CD4-positive, alpha-beta memory T cell (primary cell): ENCODE measurements at regions not wholly inside any gene's neighbourhood (a gene's known extent, or its start where the extent isn't known, plus 50 kb on each side); places are given as distances from the start of the nearest gene placed in this dataset.

ENCODE experiments used
- CTCF ChIA-PET: fragments of 350-600 bp; sonication (Branson Sonifier 250); formaldehyde crosslinking; loops from one replicate; lab custom pipeline; 2021; ENCODE audit warnings: inconsistent platforms; ENCODE audit not compliant: partially characterized antibody; lab: Charles Lee
- POLR2A ChIA-PET: fragments of 350-600 bp; sonication (Branson Sonifier 250); formaldehyde crosslinking; loops from one replicate; lab custom pipeline; 2021; ENCODE audit not compliant: partially characterized antibody; lab: Charles Lee
- DNase-seq, 5 donors: peaks; one replicate each; pipeline versions ENCODE4 v3.0.0 to v3.0.0-alpha.2; 2020 to 2022; ENCODE audit warnings: mixed read lengths in 1 of 5
- H3K27ac ChIP-seq: one replicate; pipeline ENCODE4 v1.7.0; 2013; ENCODE audit warnings: low read depth, low read length
- H3K27me3 ChIP-seq: 2 replicates; pipeline ENCODE4 v1.7.0; 2013; ENCODE audit warnings: mild to moderate bottlenecking, low read length, moderate library complexity; ENCODE audit not compliant: insufficient read depth
- H3K36me3 ChIP-seq: 2 replicates; pipeline ENCODE4 v1.7.0; 2013; ENCODE audit warnings: mild to moderate bottlenecking, low read length, moderate library complexity; ENCODE audit not compliant: insufficient read depth
- H3K4me1 ChIP-seq: 2 replicates; pipeline ENCODE4 v1.7.0; 2013; ENCODE audit warnings: mild to moderate bottlenecking, low read length, moderate library complexity; ENCODE audit not compliant: insufficient read depth
- H3K4me3 ChIP-seq, 2 donors: one replicate each; pipeline ENCODE4 v1.7.0; 2013; ENCODE audit warnings: low read length in 2 of 2, mild to moderate bottlenecking in 1 of 2
- H3K9me3 ChIP-seq, 2 donors: one replicate each; pipeline ENCODE4 v1.7.0; 2013; ENCODE audit warnings: low read length in 2 of 2, control low read depth in 1 of 2; ENCODE audit not compliant: control insufficient read depth in 1 of 2
- H3K27ac Mint-ChIP-seq, 7 donors: one replicate each; pipeline ENCODE4 v1.8.0; 2020 to 2021; ENCODE audit warnings: mixed read lengths in 7 of 7, mild to moderate bottlenecking in 6 of 7, inconsistent platforms in 3 of 7, moderate library complexity in 3 of 7
- H3K27me3 Mint-ChIP-seq, 2 donors: one replicate each; pipeline ENCODE4 v1.8.0; 2020 to 2021; ENCODE audit warnings: mixed read lengths in 2 of 2
- H3K36me3 Mint-ChIP-seq, 2 donors: one replicate each; pipeline ENCODE4 v1.8.0; 2020 to 2021; ENCODE audit warnings: mixed read lengths in 2 of 2, inconsistent platforms in 1 of 2, mild to moderate bottlenecking in 1 of 2
- H3K4me1 Mint-ChIP-seq, 4 donors: one replicate each; pipeline ENCODE4 v1.8.0; 2020 to 2021; ENCODE audit warnings: mixed read lengths in 4 of 4, mild to moderate bottlenecking in 1 of 4
- H3K4me3 Mint-ChIP-seq, 8 donors: one replicate each; pipeline ENCODE4 v1.8.0; 2020 to 2021; ENCODE audit warnings: mixed read lengths in 8 of 8, mild to moderate bottlenecking in 7 of 8, moderate library complexity in 6 of 8, inconsistent platforms in 3 of 8
- H3K9me3 Mint-ChIP-seq, 8 donors: one replicate each; pipeline ENCODE4 v1.8.0; 2020 to 2021; ENCODE audit warnings: mixed read lengths in 8 of 8, mild to moderate bottlenecking in 5 of 8, inconsistent platforms in 3 of 8, moderate library complexity in 1 of 8
- intact Hi-C: fragments of 100-400 bp; cut with micrococcal nuclease; formaldehyde crosslinking; loops from one replicate; pipeline ENCODE4 v1.15.1; 2023

DNA sequence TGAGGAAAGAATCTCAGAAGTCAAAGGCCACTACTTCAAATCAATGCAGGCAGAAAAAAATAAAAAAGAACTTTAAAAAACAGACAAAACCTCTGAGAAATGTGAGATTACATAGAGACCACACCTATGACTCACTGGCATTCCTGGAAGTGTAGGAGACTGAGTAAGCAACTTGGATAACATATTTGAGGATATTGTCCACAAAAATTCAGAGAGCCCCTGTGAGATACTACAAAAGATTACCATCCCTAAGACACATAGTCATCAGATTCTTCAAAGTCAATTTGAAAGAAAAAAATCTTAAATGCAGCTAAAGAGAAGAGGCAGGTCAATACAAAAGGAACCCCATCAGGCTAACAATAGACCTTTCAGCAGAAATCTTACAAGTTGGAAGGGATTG lies 887.3 kb downstream of the NTRK3 start:
- no peak for DNase-seq
- Histone ChIP-seq H3K27me3 (no peaks in the 10 kb centered on the region), H3K36me3 (no peaks in the 10 kb centered on the region), H3K4me3 (no peak overlapping the region), H3K4me1 (no peaks in the 10 kb centered on the region), H3K9me3 (no peaks in the 10 kb centered on the region), H3K27ac (no peak overlapping the region)
- peaks cover 0 to 11% of the 10 kb centered on the region in 2 donors for H3K27me3 Mint-ChIP-seq
- CTCF ChIA-PET = no interaction called here
- H3K4me3 Mint-ChIP-seq = no peak overlapping the region
- H3K36me3 Mint-ChIP-seq = no peaks in the 10 kb centered on the region
- H3K9me3 Mint-ChIP-seq = peaks cover 0 to 16% (median 8%) of the 10 kb centered on the region in 8 donors
- no peak overlapping the region for H3K27ac Mint-ChIP-seq
- intact Hi-C loops = no loop called here
- H3K4me1 Mint-ChIP-seq = no peaks in the 10 kb centered on the region
- POLR2A ChIA-PET = no interaction called here

DNA sequence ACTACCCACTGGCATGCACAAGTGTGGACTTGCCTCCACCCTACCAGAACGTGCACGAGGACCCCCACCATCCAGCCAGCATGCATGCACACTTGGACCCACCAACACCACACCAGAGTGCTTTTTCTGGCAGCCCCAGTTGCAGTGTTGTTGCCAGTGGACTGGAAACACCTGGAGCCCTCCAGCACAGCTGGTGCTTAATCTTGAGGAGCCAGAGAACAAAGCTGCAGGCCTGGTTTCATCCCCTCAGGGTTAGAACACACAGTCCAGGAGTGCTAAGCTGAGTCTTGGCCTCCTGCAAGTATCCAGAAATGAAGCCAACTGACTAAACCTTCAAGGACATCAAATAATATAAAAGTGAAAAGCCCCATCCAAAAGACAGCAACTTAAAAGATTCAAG lies 888.0 kb downstream of the NTRK3 start:
- no peaks in the 10 kb centered on the region for H3K36me3 Mint-ChIP-seq
- no peak overlapping the region for H3K27ac Mint-ChIP-seq
- intact Hi-C loops = no loop called here
- CTCF ChIA-PET = no interaction called here
- Histone ChIP-seq H3K4me1 (no peaks in the 10 kb centered on the region), H3K27me3 (no peaks in the 10 kb centered on the region), H3K36me3 (no peaks in the 10 kb centered on the region), H3K9me3 (no peaks in the 10 kb centered on the region), H3K27ac (no peak overlapping the region), H3K4me3 (no peak overlapping the region)
- H3K4me3 Mint-ChIP-seq = no peak overlapping the region
- POLR2A ChIA-PET = no interaction called here
- H3K9me3 Mint-ChIP-seq = peaks cover 0 to 12% (median 5%) of the 10 kb centered on the region in 8 donors
- no peaks in the 10 kb centered on the region for H3K4me1 Mint-ChIP-seq
- peaks cover 0 to 7% of the 10 kb centered on the region in 2 donors for H3K27me3 Mint-ChIP-seq
- no peak for DNase-seq

DNA sequence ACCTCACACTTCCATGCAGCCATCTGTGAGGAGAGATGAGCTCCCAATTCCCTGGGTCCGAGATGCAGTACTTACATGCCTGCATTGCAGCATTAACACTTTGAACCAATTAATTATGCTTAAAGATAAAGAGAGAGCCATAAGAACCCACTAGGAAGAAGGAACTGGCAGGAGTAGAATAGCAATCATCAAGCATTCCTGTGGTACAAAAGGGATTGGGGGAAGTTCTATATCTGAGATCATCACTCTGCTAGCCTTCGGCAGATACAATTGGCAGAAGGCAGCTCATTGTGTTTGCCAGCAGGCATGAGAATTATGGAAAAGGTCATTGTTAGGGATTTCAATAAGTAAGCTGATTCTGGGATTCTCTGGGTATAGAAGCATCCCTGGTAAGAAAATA lies 891.4 kb downstream of the NTRK3 start:
- Mint-ChIP-seq H3K9me3 (peaks cover 0 to 5% (median 0%) of the 10 kb centered on the region in 8 donors), H3K4me1 (no peaks in the 10 kb centered on the region), H3K36me3 (no peaks in the 10 kb centered on the region), H3K4me3 (no peak overlapping the region), H3K27ac (no peak overlapping the region), H3K27me3 (peaks cover 0 to 2% of the 10 kb centered on the region in 2 donors)
- Histone ChIP-seq H3K9me3 (no peaks in the 10 kb centered on the region), H3K4me3 (no peak overlapping the region), H3K27me3 (no peaks in the 10 kb centered on the region), H3K4me1 (no peaks in the 10 kb centered on the region), H3K27ac (no peak overlapping the region), H3K36me3 (no peaks in the 10 kb centered on the region)
- ChIA-PET CTCF (no interaction called here), POLR2A (no interaction called here)
- DNase-seq = no peak
- intact Hi-C loops = no loop called here

DNA sequence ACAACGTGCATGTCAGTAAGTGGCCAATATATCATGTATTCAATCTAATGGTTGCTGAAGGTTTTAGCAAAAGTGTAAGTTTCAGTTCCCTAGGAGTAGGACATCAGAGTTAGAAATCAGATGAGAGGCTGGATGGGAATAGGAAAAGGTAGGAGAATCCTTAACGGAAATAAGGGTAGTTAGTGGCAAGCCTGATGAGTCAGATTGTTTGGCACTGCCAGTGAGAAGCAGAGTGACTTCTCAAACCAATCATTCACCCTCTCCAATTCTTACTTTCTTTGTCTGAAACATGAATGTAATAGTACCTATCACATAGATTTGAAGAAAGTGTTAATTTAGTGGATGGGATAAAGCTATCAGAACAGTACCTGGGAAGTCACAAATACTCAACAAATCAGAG lies 894.0 kb downstream of the NTRK3 start:
- H3K4me3 ChIP-seq = no peak overlapping the region
- no peaks in the 10 kb centered on the region for H3K27me3 Mint-ChIP-seq
- no peaks in the 10 kb centered on the region for H3K36me3 ChIP-seq
- intact Hi-C loops = no loop called here
- H3K36me3 Mint-ChIP-seq = no peaks in the 10 kb centered on the region
- H3K9me3 Mint-ChIP-seq = no peaks in the 10 kb centered on the region
- no peaks in the 10 kb centered on the region for H3K4me1 ChIP-seq
- H3K4me1 Mint-ChIP-seq = no peaks in the 10 kb centered on the region
- no peak overlapping the region for H3K27ac ChIP-seq
- CTCF ChIA-PET = no interaction called here
- H3K4me3 Mint-ChIP-seq = no peak overlapping the region
- DNase-seq = no peak
- POLR2A ChIA-PET = no interaction called here
- no peaks in the 10 kb centered on the region for H3K27me3 ChIP-seq
- no peak overlapping the region for H3K27ac Mint-ChIP-seq
- H3K9me3 ChIP-seq = no peaks in the 10 kb centered on the region

DNA sequence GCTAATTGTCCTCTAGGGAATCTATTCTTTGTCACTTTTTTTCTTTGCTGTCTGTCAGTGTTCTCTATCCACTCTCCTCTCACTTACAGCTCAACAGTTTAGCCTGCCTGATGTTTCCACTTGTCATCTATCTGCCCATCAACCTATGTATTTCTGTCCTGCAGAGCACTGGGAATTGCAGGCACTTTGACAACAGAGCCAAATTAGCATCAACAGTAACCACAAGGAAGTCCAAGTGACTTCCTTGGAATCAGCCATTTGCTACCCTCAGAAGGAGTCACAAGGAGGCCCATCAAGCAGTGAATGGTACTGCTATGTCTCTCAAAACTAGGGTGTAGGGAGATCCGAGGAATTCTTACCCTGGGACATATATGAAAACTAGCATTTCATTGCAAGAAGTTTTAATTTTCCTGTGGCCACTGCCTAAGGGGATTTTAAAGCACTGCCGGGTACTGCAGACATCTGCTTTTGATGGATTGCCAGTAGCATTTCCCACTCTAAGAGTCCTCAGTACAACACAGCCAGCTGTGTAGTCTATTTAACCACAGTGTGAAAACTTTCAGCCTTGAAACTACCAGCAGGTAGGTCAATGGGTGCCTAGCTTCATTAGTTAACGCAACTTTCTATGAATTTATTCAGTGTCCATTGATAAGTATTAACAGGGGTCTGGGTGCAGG lies 898.8 kb downstream of the NTRK3 start:
- Histone ChIP-seq H3K4me3 (no peak overlapping the region), H3K27me3 (no peaks in the 10 kb centered on the region), H3K9me3 (no peaks in the 10 kb centered on the region), H3K4me1 (no peaks in the 10 kb centered on the region), H3K36me3 (no peaks in the 10 kb centered on the region), H3K27ac (no peak overlapping the region)
- Mint-ChIP-seq H3K36me3 (no peaks in the 10 kb centered on the region), H3K4me3 (no peak overlapping the region), H3K27ac (no peak overlapping the region), H3K27me3 (peaks cover 1% of the 10 kb centered on the region in 2 donors), H3K9me3 (no peaks in the 10 kb centered on the region), H3K4me1 (no peaks in the 10 kb centered on the region)
- intact Hi-C loops = no loop called here
- ChIA-PET CTCF (no interaction called here), POLR2A (no interaction called here)
- no peak for DNase-seq

DNA sequence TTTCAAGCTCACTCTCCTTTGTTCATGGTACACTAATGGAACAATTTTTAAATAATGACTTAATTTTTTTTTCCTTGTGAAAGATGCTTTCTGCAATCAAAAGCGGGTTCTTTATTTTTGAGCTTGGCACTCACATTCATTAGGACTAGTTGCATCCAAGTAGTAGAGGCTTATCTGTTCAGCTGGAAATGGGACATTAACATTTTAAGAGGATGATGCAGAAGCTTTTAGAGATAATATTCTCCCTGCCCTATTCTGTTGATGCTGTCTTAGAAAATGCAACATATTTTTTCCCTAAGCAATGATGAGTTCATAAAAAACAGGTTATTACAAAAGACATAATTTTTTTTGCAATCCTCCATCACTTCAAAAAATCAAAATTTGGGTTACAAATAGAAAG lies 900.6 kb downstream of the NTRK3 start:
- intact Hi-C loops = no loop called here
- Histone ChIP-seq H3K9me3 (no peaks in the 10 kb centered on the region), H3K27ac (no peak overlapping the region), H3K27me3 (no peaks in the 10 kb centered on the region), H3K4me3 (no peak overlapping the region), H3K36me3 (no peaks in the 10 kb centered on the region), H3K4me1 (no peaks in the 10 kb centered on the region)
- H3K9me3 Mint-ChIP-seq = no peaks in the 10 kb centered on the region
- no peak for DNase-seq
- H3K36me3 Mint-ChIP-seq = no peaks in the 10 kb centered on the region
- no peak overlapping the region for H3K4me3 Mint-ChIP-seq
- no peaks in the 10 kb centered on the region for H3K4me1 Mint-ChIP-seq
- H3K27me3 Mint-ChIP-seq = peaks cover 1% of the 10 kb centered on the region in 2 donors
- CTCF ChIA-PET = interaction anchor here (1.4 kb wide), 1 partner anchor 10 kb away, joined by 3 read pairs; no protein-coding TSS in a partner anchor
- POLR2A ChIA-PET = no interaction called here
- no peak overlapping the region for H3K27ac Mint-ChIP-seq

DNA sequence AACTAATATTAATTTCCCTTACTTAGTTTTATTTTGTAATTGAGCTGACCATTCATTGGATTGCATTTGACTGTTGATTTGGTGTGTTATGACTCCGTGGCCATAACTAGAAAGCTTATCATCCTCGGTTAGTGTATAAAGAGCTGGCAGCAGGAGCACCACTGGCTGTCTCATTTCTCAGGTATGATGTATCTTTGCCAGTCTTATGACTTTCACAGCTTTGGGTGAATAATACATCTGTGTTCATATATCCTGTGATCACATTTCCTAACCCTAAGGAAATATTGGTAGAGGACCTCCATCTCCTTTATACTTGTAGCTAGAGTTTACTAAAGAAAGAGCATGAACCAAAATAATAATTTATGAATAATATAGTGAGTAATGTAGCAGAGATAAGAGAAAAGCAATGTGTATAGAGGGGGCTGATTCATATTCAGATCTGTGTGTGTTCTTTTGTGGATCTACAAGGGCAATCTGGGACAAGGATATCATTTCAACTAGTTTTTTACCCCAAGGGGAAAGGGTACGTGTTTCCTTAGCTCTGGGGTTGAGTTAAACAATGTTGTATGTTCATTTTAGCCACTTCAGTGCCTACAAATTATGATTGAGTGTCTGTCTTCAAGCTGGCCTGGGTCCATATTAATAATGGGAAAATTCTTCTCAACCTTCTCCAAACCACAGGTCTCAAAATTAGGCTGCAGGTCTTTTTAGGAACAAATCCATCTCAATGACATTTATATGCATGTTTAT lies 901.7 kb downstream of the NTRK3 start:
- POLR2A ChIA-PET = no interaction called here
- Mint-ChIP-seq H3K4me3 (no peak overlapping the region), H3K27me3 (peaks cover 1% of the 10 kb centered on the region in 2 donors)

More for the DNA sequence above, 901.7 kb downstream of the NTRK3 start:
- H3K9me3 ChIP-seq = no peaks in the 10 kb centered on the region
- Mint-ChIP-seq H3K9me3 (no peaks in the 10 kb centered on the region), H3K27ac (no peak overlapping the region), H3K4me1 (no peaks in the 10 kb centered on the region), H3K36me3 (no peaks in the 10 kb centered on the region)
- CTCF ChIA-PET = interaction anchor here (1.4 kb wide), 1 partner anchor 11 kb away, joined by 3 read pairs; no protein-coding TSS in a partner anchor
- H3K4me1 ChIP-seq = no peaks in the 10 kb centered on the region
- DNase-seq = no peak
- no peaks in the 10 kb centered on the region for H3K27me3 ChIP-seq
- intact Hi-C loops = no loop called here
- H3K27ac ChIP-seq = no peak overlapping the region
- no peak overlapping the region for H3K4me3 ChIP-seq
- no peaks in the 10 kb centered on the region for H3K36me3 ChIP-seq
